Trophoblast cell (in vitro differentiated cells and primary cell): ENCODE measurements at regions not wholly inside any gene's neighbourhood (a gene's known extent, or its start where the extent isn't known, plus 50 kb on each side); places are given as distances from the start of the nearest gene placed in this dataset.
A peak's percentile ranks its signal among the peaks of the same experiment; 100 is the strongest.
"Not testable (repeated sequence)": the region's sequence is repeated elsewhere in the genome, so short reads cannot be mapped to it uniquely, and the experiment has no call there.

ENCODE experiments used
- DNase-seq, 2 donors: peaks; one replicate each; pipeline ENCODE4 v3.0.0-alpha.2; 2016
- H2AFZ ChIP-seq: 2 replicates; pipeline ENCODE4 v1.6.1; 2013; ENCODE audit warnings: low read length, moderate library complexity, mild to moderate bottlenecking; ENCODE audit not compliant: insufficient read depth, poor library complexity
- H2AK5ac ChIP-seq: 2 replicates; pipeline ENCODE4 v1.6.1; 2013; ENCODE audit warnings: mild to moderate bottlenecking, low read length
- H2BK120ac ChIP-seq: 2 replicates; pipeline ENCODE4 v1.6.1; 2013; ENCODE audit warnings: low read length, mild to moderate bottlenecking, moderate library complexity; ENCODE audit not compliant: insufficient read depth, poor library complexity
- H2BK12ac ChIP-seq: 2 replicates; pipeline ENCODE4 v1.6.1; 2013; ENCODE audit warnings: mild to moderate bottlenecking, low read length, moderate library complexity
- H2BK5ac ChIP-seq: 2 replicates; pipeline ENCODE4 v1.6.1; 2013; ENCODE audit warnings: low read length, low read depth, moderate library complexity, mild to moderate bottlenecking; ENCODE audit not compliant: poor library complexity
- H3K14ac ChIP-seq: 2 replicates; pipeline ENCODE4 v1.6.1; 2013; ENCODE audit warnings: mild to moderate bottlenecking, low read length
- H3K18ac ChIP-seq: 2 replicates; pipeline ENCODE4 v1.6.1; 2013; ENCODE audit warnings: mild to moderate bottlenecking, low read length
- H3K23ac ChIP-seq: 2 replicates; pipeline ENCODE4 v1.6.1; 2013; ENCODE audit warnings: low read length
- H3K27ac ChIP-seq: 2 replicates; pipeline ENCODE4 v1.5.1; 2013; ENCODE audit warnings: low read depth, mild to moderate bottlenecking, inconsistent platforms, low read length, moderate library complexity
- H3K27me3 ChIP-seq: 2 replicates; pipeline ENCODE4 v1.6.1; 2013; ENCODE audit warnings: inconsistent platforms, mild to moderate bottlenecking, low read length, moderate library complexity; ENCODE audit not compliant: insufficient read depth
- H3K36me3 ChIP-seq, 2 experiments: 1 replicate in 1 of 2; 2 replicates in 1 of 2; pipeline ENCODE4 v1.6.1; 2013; ENCODE audit warnings: low read length in 2 of 2, mild to moderate bottlenecking in 2 of 2, moderate library complexity in 1 of 2; ENCODE audit not compliant: insufficient read depth in 2 of 2, control insufficient read depth in 1 of 2
- H3K4ac ChIP-seq: 2 replicates; pipeline ENCODE4 v1.6.1; 2013; ENCODE audit warnings: low read depth, mild to moderate bottlenecking, low read length, moderate library complexity
- H3K4me1 ChIP-seq, 2 experiments: 1 replicate in 1 of 2; 2 replicates in 1 of 2; pipeline ENCODE4 v1.6.1; 2013; ENCODE audit warnings: low read length in 2 of 2, mild to moderate bottlenecking in 2 of 2, moderate library complexity in 1 of 2; ENCODE audit not compliant: insufficient read depth in 2 of 2, control insufficient read depth in 1 of 2
- H3K4me2 ChIP-seq: 2 replicates; pipeline ENCODE4 v1.6.1; 2013; ENCODE audit warnings: inconsistent platforms, mild to moderate bottlenecking, low read length, moderate library complexity
- H3K4me3 ChIP-seq: 2 replicates; pipeline ENCODE4 v1.5.1; 2013; ENCODE audit warnings: mild to moderate bottlenecking, low read depth, low read length, inconsistent platforms
- H3K79me1 ChIP-seq: one replicate; pipeline ENCODE4 v1.6.1; 2013; ENCODE audit warnings: low read length
- H3K79me2 ChIP-seq: 2 replicates; pipeline ENCODE4 v1.6.1; 2013; ENCODE audit warnings: low read length, mild to moderate bottlenecking; ENCODE audit not compliant: control insufficient read depth, insufficient read depth, poor library complexity
- H3K9ac ChIP-seq: 2 replicates; pipeline ENCODE4 v1.6.1; 2013; ENCODE audit warnings: mild to moderate bottlenecking, low read length
- H3K9me3 ChIP-seq: 2 replicates; pipeline ENCODE4 v1.6.1; 2013; ENCODE audit warnings: low read depth, mild to moderate bottlenecking, control low read depth, inconsistent platforms, low read length; ENCODE audit not compliant: insufficient read depth
- H4K12ac ChIP-seq: 2 replicates; pipeline ENCODE4 v1.6.1; 2013; ENCODE audit warnings: low read depth, mild to moderate bottlenecking, low read length, moderate library complexity
- H4K8ac ChIP-seq: 2 replicates; pipeline ENCODE4 v1.6.1; 2013; ENCODE audit warnings: low read depth, mild to moderate bottlenecking, low read length, moderate library complexity
- H4K91ac ChIP-seq: one replicate; pipeline ENCODE4 v1.6.1; 2013; ENCODE audit warnings: low read depth, mild to moderate bottlenecking, low read length, moderate library complexity
- WGBS: extraction: QIAGEN DNeasy Blood & Tissue Kit; methylation state at CpG from one replicate; pipeline ENCODE4 v1.1.7; 2013; ENCODE audit warnings: missing lambda C conversion rate; ENCODE audit not compliant: insufficient read length, insufficient coverage; ENCODE audit errors: extremely low coverage; 5-methylcytosine and 5-hydroxymethylcytosine counted together

- H3K18ac ChIP-seq = no peak overlapping the region
- no peaks in the 10 kb centered on the region for H3K79me1 ChIP-seq
- no peak overlapping the region for H3K14ac ChIP-seq
- no peaks in the 10 kb centered on the region for H3K79me2 ChIP-seq
- no peak overlapping the region for H4K12ac ChIP-seq
- H3K4me3 ChIP-seq = no peak overlapping the region
- no peak overlapping the region for H2AK5ac ChIP-seq
- no peak overlapping the region for H2BK12ac ChIP-seq
- H2AFZ ChIP-seq = no peak overlapping the region
- H3K9me3 ChIP-seq = no peaks in the 10 kb centered on the region
- no peak overlapping the region for H3K4ac ChIP-seq
- H3K9ac ChIP-seq = no peak overlapping the region
- H4K91ac ChIP-seq = no peak overlapping the region
- H3K23ac ChIP-seq = no peak overlapping the region
- no peak overlapping the region for H3K27ac ChIP-seq
- no peak overlapping the region for H2BK5ac ChIP-seq
- no CpG with 5 or more reads among the region's 5 CpGs for WGBS
- H2BK120ac ChIP-seq = no peak overlapping the region
- H3K4me2 ChIP-seq = no peak overlapping the region
- no peak overlapping the region for H4K8ac ChIP-seq
- DNase-seq = no peak
- no peaks in the 10 kb centered on the region for H3K27me3 ChIP-seq
- no peaks in the 10 kb centered on the region for H3K4me1 ChIP-seq
- H3K36me3 ChIP-seq = no peaks in the 10 kb centered on the region
These were observed 76.4 kb downstream of the GLUL start for GRCh38 chr1:182315167-182315556.

- no peak overlapping the region for H3K4me2 ChIP-seq
- H3K36me3 ChIP-seq = no peaks in the 10 kb centered on the region
- no peak for DNase-seq
- H4K12ac ChIP-seq = no peak overlapping the region
- H3K27ac ChIP-seq = no peak overlapping the region
- H3K4me1 ChIP-seq = peaks cover 0 to 2% of the 10 kb centered on the region in 2 experiments
- H3K18ac ChIP-seq = no peak overlapping the region
- H3K27me3 ChIP-seq = no peaks in the 10 kb centered on the region
- H2BK12ac ChIP-seq = no peak overlapping the region
- no peak overlapping the region for H2BK120ac ChIP-seq
- H3K79me2 ChIP-seq = no peaks in the 10 kb centered on the region
- no CpG with 5 or more reads among the region's 10 CpGs for WGBS
- no peak overlapping the region for H3K4me3 ChIP-seq
- no peaks in the 10 kb centered on the region for H3K79me1 ChIP-seq
- no peak overlapping the region for H3K4ac ChIP-seq
- peak overlapping the region; percentile 92 for H3K23ac ChIP-seq
- no peak overlapping the region for H4K8ac ChIP-seq
- no peak overlapping the region for H4K91ac ChIP-seq
- no peak overlapping the region for H2AK5ac ChIP-seq
- H3K14ac ChIP-seq = no peak overlapping the region
- H3K9ac ChIP-seq = no peak overlapping the region
- H2AFZ ChIP-seq = no peak overlapping the region
- no peak overlapping the region for H2BK5ac ChIP-seq
- H3K9me3 ChIP-seq = no peaks in the 10 kb centered on the region
These were observed 81.8 kb downstream of the GLUL start for GRCh38 chr1:182309631-182310351.

- H3K14ac ChIP-seq = no peak overlapping the region
- H2BK120ac ChIP-seq = no peak overlapping the region
- no peak overlapping the region for H3K9ac ChIP-seq
- no peak overlapping the region for H3K23ac ChIP-seq
- DNase-seq = peak in 1 of 2 donors; percentile 60
- no peak overlapping the region for H3K18ac ChIP-seq
- no peaks in the 10 kb centered on the region for H3K36me3 ChIP-seq
- no peaks in the 10 kb centered on the region for H3K9me3 ChIP-seq
- H3K79me2 ChIP-seq = no peaks in the 10 kb centered on the region
- H3K4me3 ChIP-seq = no peak overlapping the region
- H4K91ac ChIP-seq = no peak overlapping the region
- H3K79me1 ChIP-seq = no peaks in the 10 kb centered on the region
- H3K27me3 ChIP-seq = no peaks in the 10 kb centered on the region
- no peak overlapping the region for H2AFZ ChIP-seq
- H3K4me2 ChIP-seq = no peak overlapping the region
- H3K4me1 ChIP-seq = peaks cover 0 to 2% of the 10 kb centered on the region in 2 experiments
- H4K12ac ChIP-seq = no peak overlapping the region
- H2AK5ac ChIP-seq = no peak overlapping the region
- no peak overlapping the region for H4K8ac ChIP-seq
- no peak overlapping the region for H2BK5ac ChIP-seq
- H2BK12ac ChIP-seq = no peak overlapping the region
- H3K27ac ChIP-seq = no peak overlapping the region
- H3K4ac ChIP-seq = no peak overlapping the region
These were observed 82.8 kb downstream of the GLUL start for GRCh38 chr1:182308826-182309225.

GRCh38 chr1:182307486-182307885 lies 84.1 kb downstream of the GLUL start:
- H4K12ac ChIP-seq, H3K14ac ChIP-seq, H3K79me2 ChIP-seq, H2AFZ ChIP-seq, H3K9ac ChIP-seq, H3K27me3 ChIP-seq, H3K4me3 ChIP-seq, H4K91ac ChIP-seq, H3K9me3 ChIP-seq, H3K4me1 ChIP-seq, H2BK12ac ChIP-seq, H2BK120ac ChIP-seq, H3K4ac ChIP-seq, H3K36me3 ChIP-seq, H3K4me2 ChIP-seq, H2AK5ac ChIP-seq, H3K27ac ChIP-seq, DNase-seq, H3K18ac ChIP-seq, H3K79me1 ChIP-seq, H2BK5ac ChIP-seq, H3K23ac ChIP-seq, H4K8ac ChIP-seq: not testable (repeated sequence)
- whole genome bisulfite sequencing = no CpG with 5 or more reads among the region's 8 CpGs
